ENCODE measurements at regions not wholly inside any gene's neighbourhood (a gene's known extent, or its start where the extent isn't known, plus 50 kb on each side); places are given as distances from the start of the nearest gene placed in this dataset.
A peak's percentile ranks its signal among the peaks of the same experiment; 100 is the strongest.

DNA sequence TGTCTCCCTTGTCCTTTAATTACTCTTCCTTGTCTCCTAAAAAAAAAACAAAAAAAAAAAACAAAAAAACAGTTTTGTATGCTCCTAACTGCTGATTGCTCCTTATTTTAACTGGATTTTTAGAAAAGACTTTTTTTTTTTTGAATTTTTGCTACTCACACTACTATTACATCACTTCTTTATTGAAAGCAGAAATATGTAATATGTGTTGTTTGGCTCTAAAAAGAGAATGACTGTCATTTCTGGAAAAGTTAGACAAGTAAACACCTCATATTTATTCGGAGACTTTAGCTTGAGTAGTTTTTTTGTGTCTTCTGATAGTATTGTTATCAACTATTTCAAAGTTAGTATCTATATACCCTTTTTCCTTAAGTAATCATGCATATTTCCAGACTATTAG is 855.0 kb downstream of the USP25 start:
- Mint-ChIP-seq H3K27ac (ENCODE audit: unreplicated experiment) (no peak overlapping the region), H3K4me1 (ENCODE audit: low read depth, unreplicated experiment) (no peaks in the 10 kb centered on the region), H3K27me3 (ENCODE audit: insufficient read depth, unreplicated experiment) (no peaks in the 10 kb centered on the region), H3K36me3 (ENCODE audit: insufficient read depth, unreplicated experiment) (no peaks in the 10 kb centered on the region), H3K4me3 (ENCODE audit: unreplicated experiment) (no peak overlapping the region), H3K9me3 (ENCODE audit: unreplicated experiment) (no peaks in the 10 kb centered on the region)
- no peaks in the 10 kb centered on the region for H3K27me3 ChIP-seq (replicated peaks; ENCODE audit: control insufficient read depth, insufficient read depth, low read length)
- DNase-seq, result no peak
- BruUV-seq (replicated peaks), result no TSS peak
- H3K4me1 ChIP-seq, result peaks cover 5% of the 10 kb centered on the region; the same call in 1 of the 2 replicates
- no peak overlapping the region for H3K4me3 ChIP-seq (ENCODE audit: low read depth, low read length)
- intact Hi-C loops (cut with micrococcal nuclease; ENCODE audit: unreplicated experiment), result no loop called here
- no peaks in the 10 kb centered on the region for H3K9me3 ChIP-seq
- ChIA-PET CTCF (no interaction called here), POLR2A (no interaction called here)
- TF ChIP-seq, protein P1, sequence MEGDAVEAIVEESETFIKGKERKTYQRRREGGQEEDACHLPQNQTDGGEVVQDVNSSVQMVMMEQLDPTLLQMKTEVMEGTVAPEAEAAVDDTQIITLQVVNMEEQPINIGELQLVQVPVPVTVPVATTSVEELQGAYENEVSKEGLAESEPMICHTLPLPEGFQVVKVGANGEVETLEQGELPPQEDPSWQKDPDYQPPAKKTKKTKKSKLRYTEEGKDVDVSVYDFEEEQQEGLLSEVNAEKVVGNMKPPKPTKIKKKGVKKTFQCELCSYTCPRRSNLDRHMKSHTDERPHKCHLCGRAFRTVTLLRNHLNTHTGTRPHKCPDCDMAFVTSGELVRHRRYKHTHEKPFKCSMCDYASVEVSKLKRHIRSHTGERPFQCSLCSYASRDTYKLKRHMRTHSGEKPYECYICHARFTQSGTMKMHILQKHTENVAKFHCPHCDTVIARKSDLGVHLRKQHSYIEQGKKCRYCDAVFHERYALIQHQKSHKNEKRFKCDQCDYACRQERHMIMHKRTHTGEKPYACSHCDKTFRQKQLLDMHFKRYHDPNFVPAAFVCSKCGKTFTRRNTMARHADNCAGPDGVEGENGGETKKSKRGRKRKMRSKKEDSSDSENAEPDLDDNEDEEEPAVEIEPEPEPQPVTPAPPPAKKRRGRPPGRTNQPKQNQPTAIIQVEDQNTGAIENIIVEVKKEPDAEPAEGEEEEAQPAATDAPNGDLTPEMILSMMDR (IDR thresholded peaks at IDR 0.05; ENCODE audit: insufficient read depth in 1 of 2, low read depth in 1 of 2, low read length in 1 of 2, severe bottlenecking in 1 of 2, unreplicated experiment in 1 of 2), result no peak
- H3K36me3 ChIP-seq (ENCODE audit: control insufficient read depth, insufficient read depth, low read length), result no peaks in the 10 kb centered on the region

DNA sequence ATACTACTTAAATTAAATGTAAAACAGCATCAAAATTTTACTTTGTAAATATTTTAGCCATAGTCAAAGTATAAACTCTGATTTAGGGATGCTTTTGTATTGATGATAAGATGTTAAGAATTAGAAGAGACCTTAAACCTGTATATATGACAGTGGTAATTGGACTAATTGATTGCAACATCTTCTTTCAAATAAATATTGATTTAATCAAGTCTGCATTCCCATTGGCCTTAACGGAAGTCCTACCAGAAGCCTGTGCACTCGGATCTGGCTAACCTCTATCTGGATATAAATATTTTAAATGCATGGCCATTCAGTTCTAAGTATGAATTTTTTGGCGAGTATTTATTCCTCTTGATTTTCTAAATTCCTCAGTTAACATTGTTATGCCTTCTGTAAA is 856.1 kb downstream of the USP25 start:
- DNase-seq, result no peak
- ChIA-PET POLR2A (no interaction called here), CTCF (no interaction called here)
- BruUV-seq (replicated peaks), result no TSS peak
- Histone ChIP-seq H3K27me3 (replicated peaks; ENCODE audit: control insufficient read depth, insufficient read depth, low read length) (no peaks in the 10 kb centered on the region), H3K9me3 (no peaks in the 10 kb centered on the region), H3K36me3 (ENCODE audit: control insufficient read depth, insufficient read depth, low read length) (no peaks in the 10 kb centered on the region), H3K4me3 (ENCODE audit: low read depth, low read length) (no peak overlapping the region), H3K4me1 (peaks cover 5% of the 10 kb centered on the region; the same call in 1 of the 2 replicates)
- no peaks in the 10 kb centered on the region for H3K27me3 Mint-ChIP-seq (ENCODE audit: insufficient read depth, unreplicated experiment)
- no peak overlapping the region for H3K27ac Mint-ChIP-seq (ENCODE audit: unreplicated experiment)
- H3K36me3 Mint-ChIP-seq (ENCODE audit: insufficient read depth, unreplicated experiment), result no peaks in the 10 kb centered on the region
- intact Hi-C loops (cut with micrococcal nuclease; ENCODE audit: unreplicated experiment), result no loop called here
- TF ChIP-seq, protein P1 (IDR thresholded peaks at IDR 0.05; ENCODE audit: insufficient read depth in 1 of 2, low read depth in 1 of 2, low read length in 1 of 2, severe bottlenecking in 1 of 2, unreplicated experiment in 1 of 2), result no peak
- H3K4me3 Mint-ChIP-seq (ENCODE audit: unreplicated experiment), result no peak overlapping the region
- no peaks in the 10 kb centered on the region for H3K9me3 Mint-ChIP-seq (ENCODE audit: unreplicated experiment)
- no peaks in the 10 kb centered on the region for H3K4me1 Mint-ChIP-seq (ENCODE audit: low read depth, unreplicated experiment)

DNA sequence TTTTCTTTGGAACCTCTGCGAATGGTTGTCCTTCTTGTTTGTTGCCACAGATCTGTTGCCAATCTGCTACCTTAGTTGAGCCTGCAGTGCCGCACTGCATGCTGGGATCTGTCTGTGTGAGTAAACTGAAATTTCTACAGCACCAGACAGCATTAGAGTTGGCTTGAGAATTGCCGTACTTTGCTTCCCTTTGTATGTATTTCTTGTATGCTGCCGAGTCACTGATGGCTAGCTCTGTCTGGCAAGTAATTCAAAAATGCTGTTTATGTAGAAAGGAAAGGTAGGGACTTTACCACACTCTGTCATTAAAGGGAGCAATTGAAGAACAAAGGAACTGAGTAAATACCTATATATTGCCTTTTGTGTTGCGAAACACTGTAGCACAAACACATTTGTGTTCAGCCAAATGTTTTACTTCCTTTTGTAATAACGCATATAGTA is 857.4 kb downstream of the USP25 start:
- H3K36me3 ChIP-seq (ENCODE audit: control insufficient read depth, insufficient read depth, low read length), result no peaks in the 10 kb centered on the region
- H3K27me3 Mint-ChIP-seq (ENCODE audit: insufficient read depth, unreplicated experiment), result peaks cover 1% of the 10 kb centered on the region
- no peaks in the 10 kb centered on the region for H3K36me3 Mint-ChIP-seq (ENCODE audit: insufficient read depth, unreplicated experiment)
- peak; percentile 41 to 44 for DNase-seq
- BruUV-seq (replicated peaks), result no TSS peak
- no peaks in the 10 kb centered on the region for H3K27me3 ChIP-seq (replicated peaks; ENCODE audit: control insufficient read depth, insufficient read depth, low read length)
- ChIA-PET CTCF (no interaction called here), POLR2A (no interaction called here)
- no peaks in the 10 kb centered on the region for H3K9me3 Mint-ChIP-seq (ENCODE audit: unreplicated experiment)
- no peaks in the 10 kb centered on the region for H3K9me3 ChIP-seq
- intact Hi-C loops (cut with micrococcal nuclease; ENCODE audit: unreplicated experiment), result no loop called here
- H3K4me3 Mint-ChIP-seq (ENCODE audit: unreplicated experiment), result no peak overlapping the region
- H3K27ac Mint-ChIP-seq (ENCODE audit: unreplicated experiment), result no peak overlapping the region
- H3K4me1 ChIP-seq, result peaks cover 5% of the 10 kb centered on the region; the same call in 1 of the 2 replicates
- TF ChIP-seq, protein P1 (IDR thresholded peaks at IDR 0.05; ENCODE audit: insufficient read depth in 1 of 2, low read depth in 1 of 2, low read length in 1 of 2, severe bottlenecking in 1 of 2, unreplicated experiment in 1 of 2), result no peak
- H3K4me3 ChIP-seq (ENCODE audit: low read depth, low read length), result no peak overlapping the region
- no peaks in the 10 kb centered on the region for H3K4me1 Mint-ChIP-seq (ENCODE audit: low read depth, unreplicated experiment)
